GM21723 (cell line): ENCODE measurements at regions not wholly inside any gene's neighbourhood (a gene's known extent, or its start where the extent isn't known, plus 50 kb on each side); places are given as distances from the start of the nearest gene placed in this dataset.
"Not testable (repeated sequence)": the region's sequence is repeated elsewhere in the genome, so short reads cannot be mapped to it uniquely, and the experiment has no call there.

Source experiments
- ATAC-seq: cut with Tn5 transposase; IDR thresholded peaks from one replicate; pipeline ENCODE4 v1.9.1; 2021; ENCODE audit warnings: mild to moderate bottlenecking, moderate library complexity; ENCODE audit not compliant: unreplicated experiment

DNA sequence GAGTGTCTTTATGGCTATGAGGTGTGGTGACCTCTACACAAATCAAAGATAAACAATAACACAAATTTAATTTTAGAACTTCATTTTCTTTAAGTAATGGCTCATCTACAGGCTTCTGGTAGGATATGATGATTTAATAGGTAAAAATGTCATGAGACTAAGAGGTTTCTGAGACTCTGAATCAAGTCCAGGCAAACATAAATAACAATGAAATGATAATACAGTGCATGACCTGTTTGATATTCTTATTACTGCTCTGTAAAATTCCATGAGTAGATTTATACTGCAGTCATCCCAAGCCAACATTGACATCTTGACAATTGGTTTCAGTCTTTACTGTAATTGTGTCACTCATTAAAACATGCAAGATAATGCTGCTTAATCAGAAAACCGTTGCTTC lies 936.8 kb downstream of the MCTP2 start:
- no peak for ATAC-seq

- no peak for ATAC-seq
Measured at GRCh38 chr15:95168951-95169431, 937.6 kb downstream of the MCTP2 start.

GRCh38 chr15:95169541-95170459 lies 938.4 kb downstream of the MCTP2 start:
- ATAC-seq = no peak

- ATAC-seq = no peak
Measured at GRCh38 chr15:95170561-95171380, 939.4 kb downstream of the MCTP2 start.

GRCh38 chr15:95171564-95171963 lies 940.2 kb downstream of the MCTP2 start:
- ATAC-seq = no peak

GRCh38 chr15:95174301-95175259 lies 943.2 kb downstream of the MCTP2 start:
- no peak for ATAC-seq

DNA sequence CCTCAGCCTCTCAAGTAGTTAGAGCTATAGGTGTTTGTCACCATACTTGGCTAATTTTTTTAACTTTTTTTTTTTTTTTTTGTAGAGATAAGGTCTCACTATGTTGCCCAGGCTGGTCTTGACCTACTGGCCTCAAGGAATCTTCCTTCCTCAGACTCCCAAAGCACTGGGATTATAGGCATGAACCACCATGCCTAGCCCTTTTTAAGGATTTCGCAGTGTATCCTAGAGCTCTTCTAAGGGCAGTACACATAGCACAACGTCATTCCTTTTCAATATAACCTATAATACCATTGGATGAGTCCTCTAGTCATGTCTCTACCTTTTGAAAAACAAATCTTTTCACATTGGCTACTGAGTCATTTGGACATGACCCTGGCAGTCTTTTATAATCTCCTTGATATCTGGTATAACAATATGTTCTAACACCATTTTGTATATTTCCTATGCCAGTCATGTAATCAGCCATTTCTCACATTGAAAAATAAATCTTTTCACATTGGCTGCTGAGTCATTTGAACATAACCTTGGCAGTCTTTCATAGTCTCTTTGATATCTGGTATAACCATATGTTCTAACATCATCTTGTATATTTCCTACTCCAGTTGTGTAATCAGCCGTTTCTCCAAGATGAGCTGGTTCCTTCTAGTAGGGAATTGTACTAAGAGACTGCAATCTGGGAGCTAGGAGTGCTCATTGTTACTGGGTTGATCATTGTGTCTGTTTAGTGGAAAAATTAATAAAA lies 944.7 kb downstream of the MCTP2 start:
- ATAC-seq = no peak

DNA sequence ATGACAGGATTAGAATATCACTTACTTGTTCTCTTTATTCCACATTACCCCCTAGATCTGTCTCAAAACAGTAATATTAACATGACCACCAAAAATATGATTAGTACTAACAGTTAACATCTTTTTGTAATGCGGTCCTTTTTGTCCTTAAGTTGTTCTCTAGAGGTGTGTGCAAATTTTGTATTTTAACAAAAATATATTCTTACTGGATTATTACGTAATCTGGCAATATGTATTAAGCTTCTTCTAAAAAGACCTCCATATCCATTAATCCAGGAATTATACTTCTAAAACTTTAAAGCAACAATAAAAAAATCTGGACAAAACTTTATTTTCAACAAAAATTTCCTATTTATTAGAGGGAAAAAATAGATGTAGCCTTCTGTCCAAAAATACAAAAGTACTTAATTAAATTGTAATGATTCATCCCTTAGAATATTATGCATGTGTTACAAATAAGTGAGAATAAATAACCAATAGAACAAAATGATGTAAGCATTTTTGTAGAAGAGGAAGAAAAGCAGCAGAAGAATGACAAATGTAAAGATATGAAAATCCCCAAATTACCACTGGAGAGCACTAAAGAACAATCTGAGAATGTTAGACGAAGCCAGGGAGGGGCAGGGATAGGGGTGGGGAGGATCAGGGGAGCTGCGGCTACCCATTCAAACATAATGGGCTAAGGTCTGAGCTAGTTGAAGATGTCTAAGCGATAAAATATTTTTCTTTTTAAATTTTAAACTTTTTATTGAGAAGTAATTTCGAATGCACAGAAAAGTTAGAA lies 945.6 kb downstream of the MCTP2 start:
- ATAC-seq = no peak

- ATAC-seq = no peak
Measured at GRCh38 chr15:95180530-95180929, 949.2 kb downstream of the MCTP2 start.

DNA sequence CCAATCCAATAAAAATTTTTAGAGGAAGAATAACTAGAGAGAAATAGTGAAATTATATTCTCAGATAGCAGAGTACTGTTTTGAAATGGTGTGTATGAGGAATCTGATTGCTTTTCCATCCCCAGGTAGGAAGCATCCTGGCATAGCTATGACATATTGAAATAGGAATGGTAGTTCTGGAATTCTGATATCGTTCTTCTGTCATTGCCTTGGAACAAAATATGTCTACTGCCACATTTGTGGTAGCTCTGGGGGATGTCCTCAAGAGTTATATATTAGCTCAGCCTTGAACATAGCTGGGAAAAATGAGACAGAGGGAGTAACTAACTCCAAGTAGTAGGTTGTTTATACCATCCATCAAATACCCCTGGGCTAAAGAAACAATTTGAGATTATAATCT lies 950.7 kb downstream of the MCTP2 start:
- no peak for ATAC-seq

DNA sequence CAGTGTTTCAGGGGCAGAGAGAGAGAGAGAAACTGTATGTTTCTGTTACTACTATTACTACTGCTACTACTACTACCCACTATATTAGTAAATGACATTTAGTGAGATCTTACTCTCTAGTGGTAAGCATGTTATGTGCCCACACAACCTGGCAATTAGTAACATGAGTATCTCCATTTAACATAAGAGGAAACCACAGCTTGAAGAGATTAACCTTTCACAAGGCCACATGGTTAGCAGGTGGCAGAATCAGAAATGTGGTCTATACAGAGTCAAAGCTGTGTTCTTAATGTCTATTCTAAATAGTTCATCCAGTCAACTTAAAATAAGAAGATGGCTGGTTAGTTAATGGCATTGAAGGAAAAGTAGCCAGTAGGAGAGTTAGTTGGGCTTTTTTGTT lies 961.6 kb downstream of the MCTP2 start:
- no peak for ATAC-seq

GRCh38 chr15:95194746-95195145 lies 963.4 kb downstream of the MCTP2 start:
- ATAC-seq = no peak

- no peak for ATAC-seq
Measured at GRCh38 chr15:95196176-95196915, 965.0 kb downstream of the MCTP2 start.

DNA sequence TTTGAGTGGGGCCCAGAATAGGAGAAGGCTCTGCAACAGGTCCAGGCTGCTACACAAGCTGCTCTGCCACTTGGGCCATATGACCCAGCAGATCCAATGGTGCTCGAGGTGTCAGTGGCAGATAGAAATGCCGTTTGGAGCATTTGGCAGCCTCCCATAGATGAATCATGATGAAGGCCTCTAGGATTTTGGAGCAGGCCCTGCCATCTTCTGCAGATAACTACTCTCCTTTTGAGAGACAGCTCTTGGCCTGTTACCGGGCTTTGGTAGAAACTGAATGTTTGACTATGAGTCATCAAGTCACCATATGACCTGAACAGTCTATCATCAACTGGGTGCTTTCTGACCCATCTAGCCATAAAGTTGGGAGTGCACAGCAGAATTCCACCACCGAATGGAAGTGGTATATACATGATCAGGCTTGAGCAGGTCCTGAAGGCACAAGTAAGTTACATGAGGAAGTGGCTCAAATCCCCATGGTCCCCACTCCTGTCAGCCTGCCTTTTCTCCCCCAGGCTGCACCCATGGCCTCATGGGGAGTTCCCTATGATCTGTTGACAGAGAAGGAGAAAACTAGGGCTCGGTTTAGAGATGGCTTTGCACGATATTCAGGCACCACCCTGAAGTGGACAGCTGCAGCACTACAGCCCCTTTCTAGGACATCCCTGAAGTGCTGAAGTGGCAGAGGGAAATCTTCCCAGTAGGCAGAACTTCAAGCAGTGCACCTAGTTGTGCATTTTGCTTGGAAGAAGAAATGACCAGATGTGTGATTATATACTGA lies 971.4 kb downstream of the MCTP2 start:
- ATAC-seq = no peak

GRCh38 chr15:95205077-95205476 lies 973.7 kb downstream of the MCTP2 start:
- no peak for ATAC-seq

- not testable (repeated sequence) for ATAC-seq
Measured at GRCh38 chr15:95205830-95206229, 974.5 kb downstream of the MCTP2 start.

GRCh38 chr15:95208071-95208470 lies 976.7 kb downstream of the MCTP2 start:
- ATAC-seq = no peak

DNA sequence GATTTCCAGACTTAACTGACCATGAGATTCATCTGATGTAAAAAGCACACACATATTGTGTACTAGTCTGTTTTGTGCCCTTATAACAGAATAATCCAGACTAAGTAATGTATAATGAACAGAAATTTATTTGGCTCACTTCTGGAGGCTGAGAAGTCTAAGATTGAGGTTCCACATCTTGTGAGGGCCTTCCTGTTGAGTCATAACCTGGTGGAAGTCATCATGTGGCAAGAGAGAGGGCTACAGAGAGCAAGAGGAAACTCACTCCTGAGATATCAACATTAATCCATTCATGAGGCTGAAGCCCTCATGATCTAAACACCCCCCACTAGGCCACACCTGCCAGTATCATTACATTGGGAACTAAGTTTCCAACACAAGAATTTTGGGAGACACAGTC lies 977.6 kb downstream of the MCTP2 start:
- ATAC-seq = no peak
